Esophagus squamous epithelium (tissue), 4 donors: ENCODE measurements at regions not wholly inside any gene's neighbourhood (a gene's known extent, or its start where the extent isn't known, plus 50 kb on each side); places are given as distances from the start of the nearest gene placed in this dataset.

Source experiments
- CTCF ChIP-seq, 6 experiments: fragments of 450-650 bp in 4 of 6; fragments of 200-600 bp in 2 of 6; sonication (generic) in 2 of 6; IDR thresholded peaks; one replicate each; pipeline ENCODE4 v1.5.1; 2016 to 2019; ENCODE audit warnings: antibody characterized with exemption in 6 of 6, mild to moderate bottlenecking in 4 of 6, moderate library complexity in 4 of 6
- POLR2A ChIP-seq, 4 donors: fragments of 450-650 bp; IDR thresholded peaks; one replicate each; pipeline ENCODE4 v1.6.1; 2017; ENCODE audit warnings: antibody characterized with exemption in 4 of 4, mild to moderate bottlenecking in 4 of 4, moderate library complexity in 3 of 4

- TF ChIP-seq POLR2A (IDR thresholded peaks at IDR 0.05), result no peak
- no peak for TF ChIP-seq CTCF (IDR thresholded peaks at IDR 0.05)
Observed at GRCh38 chr9:1647776-1648175, 367.4 kb upstream of the SMARCA2 start.
